ENCODE measurements at regions not wholly inside any gene's neighbourhood (a gene's known extent, or its start where the extent isn't known, plus 50 kb on each side); places are given as distances from the start of the nearest gene placed in this dataset.

- H3K9ac ChIP-seq (ENCODE audit: insufficient read depth in 1 of 2, low read depth in 2 of 2, low read length in 2 of 2), result no peak overlapping the region
- ATAC-seq (no peak), DNase-seq (ENCODE audit: extremely low read depth in 1 of 4, low spot score in 3 of 4) (no peak), FAIRE-seq (no peak)
- no peaks in the 10 kb centered on the region for H3K27me3 ChIP-seq (ENCODE audit: control insufficient read depth in 2 of 2, insufficient read depth in 2 of 2, low read length in 2 of 2)
- in situ Hi-C loops (cut with MboI) (no loop called here), intact Hi-C loops (cut with micrococcal nuclease) (no loop called here)
- no peaks in the 10 kb centered on the region for H3K9me1 ChIP-seq (ENCODE audit: control insufficient read depth, insufficient read depth, low read length)
- CTCF ChIA-PET (ENCODE audit: low intra/inter-chr PET ratio), result no interaction called here
- H3K79me2 ChIP-seq (ENCODE audit: control insufficient read depth, insufficient read depth, low read length), result no peaks in the 10 kb centered on the region
- H3K27ac ChIP-seq (ENCODE audit: extremely low read depth, low read depth, low read length), result no peak overlapping the region
- H3K4me1 ChIP-seq (replicated peaks in 1 of 2; ENCODE audit: control insufficient read depth in 2 of 2, insufficient read depth in 2 of 2, low read length in 2 of 2), result peaks cover 0 to 7% of the 10 kb centered on the region in 2 experiments; a peak in 4 of 5 replicates
- 44% methylated on average over 3 of the region's 3 CpGs for WGBS (ENCODE audit: insufficient coverage, low coverage, missing lambda C conversion rate)
- POLR2A ChIA-PET, result interaction anchor here (0.6 kb wide), 1 partner anchor 236 kb away, joined by 3 read pairs; no protein-coding TSS in a partner anchor
- no peak overlapping the region for H3K4me2 ChIP-seq (ENCODE audit: insufficient read depth, low read length)
- TF ChIP-seq USF2 (CRISPR knock-in tag; IDR thresholded peaks at IDR 0.05) (no peak), HDAC1 (IDR thresholded peaks at IDR 0.05) (no peak), EGR1 (conservative IDR thresholded peaks at IDR 0.05) (no peak), HOMEZ (CRISPR knock-in tag; IDR thresholded peaks at IDR 0.05) (no peak), RAD51 (IDR thresholded peaks at IDR 0.05; ENCODE audit: borderline replicate concordance, low read depth) (no peak), ZNF644 (tag; IDR thresholded peaks at IDR 0.05; ENCODE audit: low read depth) (no peak), POLR2AphosphoS5 (IDR thresholded peaks at IDR 0.05; ENCODE audit: control insufficient read depth, insufficient read depth, low read depth, low read length) (no peak), KAT8 (IDR thresholded peaks at IDR 0.05; ENCODE audit: low read depth) (no peak), PBX2 (CRISPR knock-in tag; IDR thresholded peaks at IDR 0.05; ENCODE audit: low read depth) (no peak), PBX2 (tag; conservative IDR thresholded peaks at IDR 0.05; ENCODE audit: low read depth) (no peak), ZNF280A (IDR thresholded peaks at IDR 0.05; ENCODE audit: low read depth, partially characterized antibody) (no peak)
- H4K20me1 ChIP-seq (replicated peaks; ENCODE audit: control insufficient read depth, insufficient read depth, low read length), result no peaks in the 10 kb centered on the region
- no peak overlapping the region for H3K4me3 ChIP-seq
- BruUV-seq (replicated peaks), result no TSS peak
- H3K9me3 ChIP-seq (replicated peaks; ENCODE audit: control insufficient read depth, insufficient read depth, low read depth, low read length), result no peaks in the 10 kb centered on the region
- H3K36me3 ChIP-seq (ENCODE audit: control insufficient read depth, insufficient read depth, low read length), result no peaks in the 10 kb centered on the region
- H2AFZ ChIP-seq (ENCODE audit: low read depth, low read length), result peak overlapping the region; percentile 47; the same call in 1 of the 2 replicates
Observed at GRCh38 chr6:139713424-139713823, 339.0 kb upstream of the CITED2 start.

Data from K562 (cell line).